GM12878 (cell line): ENCODE measurements at regions not wholly inside any gene's neighbourhood (a gene's known extent, or its start where the extent isn't known, plus 50 kb on each side); places are given as distances from the start of the nearest gene placed in this dataset.

ENCODE experiments used
- ATAC-seq: fragments of 200-7000 bp; cut with Tn5 transposase; 3 replicates; pipeline ENCODE4 v1.9.1; 2020; ENCODE audit warnings: mild to moderate bottlenecking, moderate library complexity
- BruUV-seq: library from RNA; stranded (reverse); fragments of 400-500 nt; replicated peaks from 2 replicates; lab custom pipeline; 2021; lab: Mats Ljungman, UMichigan
- CTCF ChIA-PET: fragments of 300-600 bp; sonication (Branson Sonifier 250); formaldehyde crosslinking; extraction: SDS; loops from one replicate; lab custom pipeline; 2021; ENCODE audit warnings: inconsistent platforms; lab: Yijun Ruan, JAX
- POLR2A ChIA-PET: fragments of 350-600 bp; formaldehyde crosslinking; extraction: SDS; loops from one replicate; lab custom pipeline; 2021; ENCODE audit warnings: inconsistent platforms; lab: Charles Lee
- RAD21 ChIA-PET: fragments of 300-600 bp; sonication (Branson Sonifier 250); formaldehyde crosslinking; loops from one replicate; lab custom pipeline; 2023; ENCODE audit warnings: antibody characterized with exemption; ENCODE audit not compliant: unreplicated experiment; lab: Charles Lee
- SMC1A ChIA-PET: fragments of 300-600 bp; sonication (Branson Sonifier 250); formaldehyde crosslinking; loops from one replicate; lab custom pipeline; 2023; ENCODE audit not compliant: unreplicated experiment, uncharacterized antibody; lab: Charles Lee
- DNase-seq: peaks from one replicate; pipeline ENCODE4 v3.0.0-alpha.2; 2011; ENCODE audit warnings: low read depth, low spot score
- FAIRE-seq: peaks from 3 replicates; lab custom pipeline; 2011; peaks lifted over from hg19 to GRCh38; lab: Jason Lieb, UNC
- H2AFZ ChIP-seq: 2 replicates; pipeline ENCODE4 v1.6.0; 2011; ENCODE audit warnings: low read depth, low read length, control low read depth; ENCODE audit not compliant: control insufficient read depth
- H3K27ac ChIP-seq: 2 replicates; pipeline ENCODE4 v1.5.1; 2011; ENCODE audit warnings: control low read depth; ENCODE audit not compliant: control insufficient read depth, insufficient read depth
- H3K27me3 ChIP-seq, 2 experiments: replicated peaks in 1 of 2; 2 replicates each; pipeline versions ENCODE4 v1.6.0 to v1.6.1; 2011; ENCODE audit warnings: low read length in 1 of 2; ENCODE audit not compliant: control insufficient read depth in 2 of 2, insufficient read depth in 2 of 2
- H3K36me3 ChIP-seq, 2 experiments: 2 replicates each; pipeline ENCODE4 v1.5.1; 2011; ENCODE audit warnings: low read length in 1 of 2; ENCODE audit not compliant: control insufficient read depth in 2 of 2, insufficient read depth in 2 of 2
- H3K4me1 ChIP-seq: 2 replicates; pipeline ENCODE4 v1.6.1; 2011; ENCODE audit warnings: mild to moderate bottlenecking, low read length, moderate library complexity, mixed read lengths; ENCODE audit not compliant: control insufficient read depth, insufficient read depth
- H3K4me2 ChIP-seq: 2 replicates; pipeline ENCODE4 v1.6.0; 2011; ENCODE audit warnings: control low read depth; ENCODE audit not compliant: control insufficient read depth, insufficient read depth
- H3K4me3 ChIP-seq: fragments of 200-600 bp; sonication (generic); 2 replicates; pipeline ENCODE4 v1.5.1; 2016
- H3K79me2 ChIP-seq: 2 replicates; pipeline ENCODE4 v1.6.0; 2011; ENCODE audit warnings: low read length; ENCODE audit not compliant: control insufficient read depth, insufficient read depth
- H3K9ac ChIP-seq: 2 replicates; pipeline ENCODE4 v1.8.0; 2011; ENCODE audit warnings: low read length, control low read depth, mixed read lengths; ENCODE audit not compliant: control insufficient read depth, insufficient read depth
- H3K9me3 ChIP-seq: replicated peaks from 3 replicates; pipeline ENCODE4 v1.5.1; 2011; ENCODE audit warnings: mild to moderate bottlenecking, low read length; ENCODE audit not compliant: control insufficient read depth, insufficient read depth
- H4K20me1 ChIP-seq: 2 replicates; pipeline ENCODE4 v1.6.0; 2011; ENCODE audit not compliant: control insufficient read depth, insufficient read depth
- BACH1 ChIP-seq: fragments of 450-650 bp; IDR thresholded peaks from 2 replicates; pipeline ENCODE4 v1.6.1; 2017; ENCODE audit warnings: mild to moderate bottlenecking, borderline replicate concordance
- CREB1 ChIP-seq: IDR thresholded peaks from 2 replicates; pipeline ENCODE4 v1.6.1; 2012; ENCODE audit warnings: low read depth, mild to moderate bottlenecking, inconsistent platforms
- GATAD2B ChIP-seq: fragments of 450-650 bp; conservative IDR thresholded peaks from 2 replicates; pipeline ENCODE4 v1.6.1; 2017; ENCODE audit warnings: low read depth, mild to moderate bottlenecking, moderate library complexity
- HCFC1 ChIP-seq: fragments of 150-350 bp; IDR thresholded peaks from 2 replicates; pipeline ENCODE4 v1.6.1; 2014; ENCODE audit warnings: low read length
- HDAC2 ChIP-seq: fragments of 200-600 bp; sonication (generic); IDR thresholded peaks from 2 replicates; pipeline ENCODE4 v1.6.1; 2017
- HDGF ChIP-seq: fragments of 450-650 bp; IDR thresholded peaks from 2 replicates; pipeline ENCODE4 v1.6.1; 2016; ENCODE audit warnings: antibody characterized with exemption
- IRF4 ChIP-seq: IDR thresholded peaks from 2 replicates; pipeline ENCODE4 v1.6.1; 2011; ENCODE audit warnings: low read depth, low read length
- NFXL1 ChIP-seq: fragments of 450-650 bp; IDR thresholded peaks from 2 replicates; pipeline ENCODE4 v1.6.1; 2017; ENCODE audit warnings: antibody characterized with exemption, mild to moderate bottlenecking, borderline replicate concordance
- PKNOX1 ChIP-seq: fragments of 450-650 bp; IDR thresholded peaks from 2 replicates; pipeline ENCODE4 v1.6.1; 2016; ENCODE audit warnings: mild to moderate bottlenecking
- SIX5 ChIP-seq: IDR thresholded peaks from 2 replicates; pipeline ENCODE4 v1.6.1; 2011; ENCODE audit warnings: mild to moderate bottlenecking, low read depth, low read length, moderate library complexity; ENCODE audit not compliant: severe bottlenecking
- SMC3 ChIP-seq: IDR thresholded peaks from 2 replicates; pipeline ENCODE4 v1.6.1; 2011; ENCODE audit warnings: low read length, improper control_type of control experiment, borderline replicate concordance
- SREBF1 ChIP-seq: IDR thresholded peaks from 2 replicates; pipeline ENCODE4 v1.6.1; 2012; ENCODE audit warnings: mild to moderate bottlenecking, low read length
- ZNF622 ChIP-seq: fragments of 450-650 bp; IDR thresholded peaks from 2 replicates; pipeline ENCODE4 v1.6.1; 2017; ENCODE audit warnings: mild to moderate bottlenecking, inconsistent platforms
- WGBS: methylation state at CpG from one replicate; pipeline ENCODE4 v1.1.6; 2016; ENCODE audit warnings: low lambda C conversion rate; ENCODE audit not compliant: insufficient replicate concordance, insufficient coverage; ENCODE audit errors: missing lambda C conversion rate; 5-methylcytosine and 5-hydroxymethylcytosine counted together
- in situ Hi-C: fragments of 300-500 bp; cut with MboI; formaldehyde crosslinking; loops from 9 replicates; pipeline ENCODE4 v1.14.3; 2018; ENCODE audit warnings: mixed read lengths
- intact Hi-C: fragments of 100-400 bp; cut with micrococcal nuclease; formaldehyde crosslinking; loops from one replicate; pipeline ENCODE4 v1.14.2; 2022; ENCODE audit not compliant: unreplicated experiment
- TF ChIP-seq, protein P1 (sequence below): IDR thresholded peaks from 2 replicates; pipeline ENCODE4 v1.6.1; 2011; ENCODE audit warnings: borderline replicate concordance, low read depth, mild to moderate bottlenecking, moderate library complexity, mixed read lengths, low read length; ENCODE audit not compliant: insufficient read depth; ENCODE audit errors: extremely low read length
- TF ChIP-seq, protein P2 (sequence below): fragments of 450-650 bp; IDR thresholded peaks from 2 replicates; pipeline ENCODE4 v1.6.1; 2018; ENCODE audit warnings: borderline replicate concordance, mild to moderate bottlenecking; ENCODE audit not compliant: partially characterized antibody

DNA sequence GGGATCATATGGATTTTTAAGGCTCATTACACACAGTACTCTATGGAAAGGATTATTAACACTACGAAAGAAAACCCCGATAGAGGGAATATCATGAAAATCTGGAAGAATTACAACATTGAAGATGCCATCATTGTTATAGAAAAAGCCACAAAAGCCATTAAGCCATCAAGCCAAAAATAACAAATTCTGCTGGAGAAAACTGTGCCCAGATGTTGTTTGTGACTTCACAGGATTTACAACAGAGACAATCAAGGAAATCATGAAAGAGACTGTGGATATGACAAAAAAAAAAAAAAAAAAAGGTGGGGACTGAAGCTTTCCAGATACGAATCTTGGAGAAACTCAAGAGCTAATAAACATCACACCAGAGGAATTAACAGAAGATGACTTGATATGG, 433.8 kb upstream of the CDH6 start:
- TF ChIP-seq IRF4 (no peak), CREB1 (no peak), GATAD2B (no peak), HDAC2 (no peak), ZNF622 (no peak), SREBF1 (no peak), HDGF (no peak), NFXL1 (no peak), SMC3 (no peak), HCFC1 (no peak), PKNOX1 (no peak), SIX5 (no peak), BACH1 (no peak)
- TF ChIP-seq, protein P1, sequence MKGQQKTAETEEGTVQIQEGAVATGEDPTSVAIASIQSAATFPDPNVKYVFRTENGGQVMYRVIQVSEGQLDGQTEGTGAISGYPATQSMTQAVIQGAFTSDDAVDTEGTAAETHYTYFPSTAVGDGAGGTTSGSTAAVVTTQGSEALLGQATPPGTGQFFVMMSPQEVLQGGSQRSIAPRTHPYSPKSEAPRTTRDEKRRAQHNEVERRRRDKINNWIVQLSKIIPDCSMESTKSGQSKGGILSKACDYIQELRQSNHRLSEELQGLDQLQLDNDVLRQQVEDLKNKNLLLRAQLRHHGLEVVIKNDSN: no peak
- TF ChIP-seq, protein P2, sequence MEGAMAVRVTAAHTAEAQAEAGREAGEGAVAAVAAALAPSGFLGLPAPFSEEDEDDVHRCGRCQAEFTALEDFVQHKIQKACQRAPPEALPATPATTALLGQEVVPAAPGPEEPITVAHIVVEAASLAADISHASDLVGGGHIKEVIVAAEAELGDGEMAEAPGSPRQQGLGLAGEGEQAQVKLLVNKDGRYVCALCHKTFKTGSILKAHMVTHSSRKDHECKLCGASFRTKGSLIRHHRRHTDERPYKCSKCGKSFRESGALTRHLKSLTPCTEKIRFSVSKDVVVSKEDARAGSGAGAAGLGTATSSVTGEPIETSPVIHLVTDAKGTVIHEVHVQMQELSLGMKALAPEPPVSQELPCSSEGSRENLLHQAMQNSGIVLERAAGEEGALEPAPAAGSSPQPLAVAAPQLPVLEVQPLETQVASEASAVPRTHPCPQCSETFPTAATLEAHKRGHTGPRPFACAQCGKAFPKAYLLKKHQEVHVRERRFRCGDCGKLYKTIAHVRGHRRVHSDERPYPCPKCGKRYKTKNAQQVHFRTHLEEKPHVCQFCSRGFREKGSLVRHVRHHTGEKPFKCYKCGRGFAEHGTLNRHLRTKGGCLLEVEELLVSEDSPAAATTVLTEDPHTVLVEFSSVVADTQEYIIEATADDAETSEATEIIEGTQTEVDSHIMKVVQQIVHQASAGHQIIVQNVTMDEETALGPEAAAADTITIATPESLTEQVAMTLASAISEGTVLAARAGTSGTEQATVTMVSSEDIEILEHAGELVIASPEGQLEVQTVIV: no peak
- intact Hi-C loops (no loop called here), in situ Hi-C loops (no loop called here)
- Histone ChIP-seq H2AFZ (no peak overlapping the region), H3K27ac (no peak overlapping the region), H3K4me1 (no peaks in the 10 kb centered on the region), H3K79me2 (no peaks in the 10 kb centered on the region), H3K4me3 (no peak overlapping the region), H3K36me3 (no peaks in the 10 kb centered on the region), H3K9me3 (no peaks in the 10 kb centered on the region), H3K9ac (no peak overlapping the region), H3K27me3 (no peaks in the 10 kb centered on the region), H3K4me2 (no peak overlapping the region), H4K20me1 (no peaks in the 10 kb centered on the region)
- BruUV-seq: no TSS peak
- DNase-seq (no peak), ATAC-seq (no peak), FAIRE-seq (no peak)
- ChIA-PET POLR2A (no interaction called here), CTCF (no interaction called here), SMC1A (no interaction called here), RAD21 (no interaction called here)
- 54% methylated on average over 3 of the region's 3 CpGs for whole genome bisulfite sequencing
